ENCODE measurements at regions not wholly inside any gene's neighbourhood (a gene's known extent, or its start where the extent isn't known, plus 50 kb on each side); places are given as distances from the start of the nearest gene placed in this dataset.

- H3K27ac ChIP-seq: no peak overlapping the region
- H3K9ac ChIP-seq: no peak overlapping the region
- no peaks in the 10 kb centered on the region for H3K27me3 Mint-ChIP-seq (ENCODE audit: insufficient read depth, low read depth)
- no peak for DNase-seq (ENCODE audit: low spot score)
- H3K9me3 ChIP-seq (ENCODE audit: low read depth): no peaks in the 10 kb centered on the region
- no peak overlapping the region for H3K27ac Mint-ChIP-seq
- no peaks in the 10 kb centered on the region for H3K36me3 Mint-ChIP-seq
- no peaks in the 10 kb centered on the region for H3K36me3 ChIP-seq
- H3K4me2 ChIP-seq: no peak overlapping the region
- no peaks in the 10 kb centered on the region for H3K27me3 ChIP-seq
- no peaks in the 10 kb centered on the region for H3F3A ChIP-seq (ENCODE audit: low read depth)
- H3K79me2 ChIP-seq (ENCODE audit: low read depth): no peaks in the 10 kb centered on the region
- H2AFZ ChIP-seq (replicated peaks): no peak overlapping the region
- H3K4me1 Mint-ChIP-seq: no peaks in the 10 kb centered on the region
- H4K20me1 ChIP-seq (ENCODE audit: low read depth): no peaks in the 10 kb centered on the region
- H3K4me1 ChIP-seq: no peaks in the 10 kb centered on the region
- TF ChIP-seq EZH2 (IDR thresholded peaks at IDR 0.05): no peak
- no peak for TF ChIP-seq EZH2phosphoT487 (IDR thresholded peaks at IDR 0.05)
- no peak for TF ChIP-seq CTCF (IDR thresholded peaks at IDR 0.05)
- H3K4me3 Mint-ChIP-seq: no peak overlapping the region
- H3K9me3 Mint-ChIP-seq: no peaks in the 10 kb centered on the region
- H3K4me3 ChIP-seq: no peak overlapping the region
These were observed 194.0 kb downstream of the FAM181B start for GRCh38 chr11:82539669-82540068.

GRCh38 chr11:82536706-82537105, 197.0 kb downstream of the FAM181B start:
- no peaks in the 10 kb centered on the region for H3F3A ChIP-seq (ENCODE audit: low read depth)
- H3K79me2 ChIP-seq (ENCODE audit: low read depth): no peaks in the 10 kb centered on the region
- Mint-ChIP-seq H3K36me3 (no peaks in the 10 kb centered on the region), H3K27ac (no peak overlapping the region), H3K4me1 (no peaks in the 10 kb centered on the region), H3K27me3 (ENCODE audit: insufficient read depth, low read depth) (no peaks in the 10 kb centered on the region), H3K4me3 (no peak overlapping the region), H3K9me3 (no peaks in the 10 kb centered on the region)
- no peaks in the 10 kb centered on the region for H4K20me1 ChIP-seq (ENCODE audit: low read depth)
- H3K27ac ChIP-seq: no peak overlapping the region
- H3K4me3 ChIP-seq: no peak overlapping the region
- no peak overlapping the region for H3K4me2 ChIP-seq
- H3K9ac ChIP-seq: no peak overlapping the region
- no peaks in the 10 kb centered on the region for H3K9me3 ChIP-seq (ENCODE audit: low read depth)
- H3K36me3 ChIP-seq: no peaks in the 10 kb centered on the region
- no peaks in the 10 kb centered on the region for H3K4me1 ChIP-seq
- DNase-seq (ENCODE audit: low spot score): no peak
- H2AFZ ChIP-seq (replicated peaks): no peak overlapping the region
- TF ChIP-seq EZH2phosphoT487 (IDR thresholded peaks at IDR 0.05): no peak
- TF ChIP-seq CTCF (IDR thresholded peaks at IDR 0.05): no peak
- no peak for TF ChIP-seq EZH2 (IDR thresholded peaks at IDR 0.05)
- no peaks in the 10 kb centered on the region for H3K27me3 ChIP-seq

GRCh38 chr11:82533628-82534327, 199.9 kb downstream of the FAM181B start:
- no peaks in the 10 kb centered on the region for H4K20me1 ChIP-seq (ENCODE audit: low read depth)
- H3K27ac ChIP-seq: no peak overlapping the region
- H3F3A ChIP-seq (ENCODE audit: low read depth): no peaks in the 10 kb centered on the region
- Mint-ChIP-seq H3K9me3 (no peaks in the 10 kb centered on the region), H3K27me3 (ENCODE audit: insufficient read depth, low read depth) (no peaks in the 10 kb centered on the region), H3K4me1 (no peaks in the 10 kb centered on the region), H3K4me3 (no peak overlapping the region), H3K27ac (no peak overlapping the region), H3K36me3 (no peaks in the 10 kb centered on the region)
- H3K4me2 ChIP-seq: no peak overlapping the region
- peak; percentile 13 for DNase-seq (ENCODE audit: low spot score)
- no peak overlapping the region for H2AFZ ChIP-seq (replicated peaks)
- H3K27me3 ChIP-seq: no peaks in the 10 kb centered on the region
- H3K79me2 ChIP-seq (ENCODE audit: low read depth): no peaks in the 10 kb centered on the region
- no peaks in the 10 kb centered on the region for H3K4me1 ChIP-seq
- H3K9ac ChIP-seq: no peak overlapping the region
- no peaks in the 10 kb centered on the region for H3K9me3 ChIP-seq (ENCODE audit: low read depth)
- H3K36me3 ChIP-seq: no peaks in the 10 kb centered on the region
- TF ChIP-seq CTCF (IDR thresholded peaks at IDR 0.05) (no peak), EZH2phosphoT487 (IDR thresholded peaks at IDR 0.05) (no peak), EZH2 (IDR thresholded peaks at IDR 0.05) (no peak)
- no peak overlapping the region for H3K4me3 ChIP-seq

Measured in neural progenitor cell (in vitro differentiated cells).